Dedifferentiated amniotic fluid mesenchymal stem cell (primary cell): ENCODE measurements at regions not wholly inside any gene's neighbourhood (a gene's known extent, or its start where the extent isn't known, plus 50 kb on each side); places are given as distances from the start of the nearest gene placed in this dataset.
"Not testable (repeated sequence)": the region's sequence is repeated elsewhere in the genome, so short reads cannot be mapped to it uniquely, and the experiment has no call there.

Source experiments
- DNase-seq: peaks from one replicate; pipeline ENCODE4 v3.0.0-alpha.2; 2016; ENCODE audit errors: extremely low spot score

DNA sequence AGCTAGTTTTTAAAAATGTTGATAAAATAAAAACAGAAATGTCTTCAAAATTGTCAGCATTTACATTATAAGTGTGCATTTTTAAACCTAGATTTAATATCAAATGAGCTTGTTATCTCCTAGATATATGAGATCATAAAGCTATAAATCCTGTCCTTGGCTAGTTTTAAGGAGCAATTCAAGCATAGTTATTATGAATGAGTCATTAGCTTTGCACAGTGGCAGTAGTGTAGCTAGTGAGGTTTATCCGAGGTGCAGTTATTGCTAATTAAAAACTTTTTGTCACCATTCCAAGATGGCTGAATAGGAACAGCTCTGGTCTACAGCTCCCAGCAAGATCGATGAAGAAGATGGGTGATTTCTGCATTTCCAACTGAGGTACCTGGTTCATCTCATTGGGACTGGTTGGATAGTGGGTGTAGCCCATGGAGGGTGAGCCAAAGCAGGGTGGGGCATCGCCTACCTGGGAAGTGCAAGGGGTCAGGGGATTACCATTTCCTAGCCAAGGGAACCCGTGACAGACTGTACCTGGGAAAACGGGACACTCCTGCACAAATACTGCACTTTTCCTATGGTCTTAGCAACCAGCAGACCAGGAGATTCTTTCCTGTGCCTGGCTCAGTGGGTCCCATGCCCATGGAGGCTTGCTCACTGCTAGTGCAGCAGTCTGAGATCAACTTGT, 108.8 kb upstream of the SYNCRIP start:
- no peak for DNase-seq

- DNase-seq, result not testable (repeated sequence)
Measured at GRCh38 chr6:85750146-85750545, 107.5 kb upstream of the SYNCRIP start.

GRCh38 chr6:85749236-85749635, 106.5 kb upstream of the SYNCRIP start:
- no peak for DNase-seq

GRCh38 chr6:85747666-85748065, 105.0 kb upstream of the SYNCRIP start:
- DNase-seq, result peak; percentile 65

DNA sequence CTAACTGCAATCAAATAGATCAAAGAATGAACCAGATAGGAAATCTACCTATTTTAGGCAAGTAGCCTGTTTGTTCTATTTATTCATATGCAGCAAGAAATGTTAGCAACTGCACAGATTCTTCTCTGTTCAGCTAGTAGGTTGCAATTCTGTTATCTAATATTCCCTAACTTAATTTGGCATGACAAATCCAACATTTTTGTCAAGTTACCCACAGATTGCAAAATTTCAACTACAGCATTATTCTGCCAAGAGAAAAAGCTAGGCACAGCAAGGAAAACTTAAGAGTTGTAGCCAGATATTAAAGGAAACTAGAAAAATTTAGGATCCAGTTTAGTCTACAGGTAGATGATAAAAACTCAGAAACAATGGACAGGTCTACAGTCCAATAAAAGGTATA, 104.4 kb upstream of the SYNCRIP start:
- peak; percentile 80 for DNase-seq

GRCh38 chr6:85744433-85744970, 101.8 kb upstream of the SYNCRIP start:
- DNase-seq, result no peak

GRCh38 chr6:85726206-85726605, 83.5 kb upstream of the SYNCRIP start:
- no peak for DNase-seq

DNA sequence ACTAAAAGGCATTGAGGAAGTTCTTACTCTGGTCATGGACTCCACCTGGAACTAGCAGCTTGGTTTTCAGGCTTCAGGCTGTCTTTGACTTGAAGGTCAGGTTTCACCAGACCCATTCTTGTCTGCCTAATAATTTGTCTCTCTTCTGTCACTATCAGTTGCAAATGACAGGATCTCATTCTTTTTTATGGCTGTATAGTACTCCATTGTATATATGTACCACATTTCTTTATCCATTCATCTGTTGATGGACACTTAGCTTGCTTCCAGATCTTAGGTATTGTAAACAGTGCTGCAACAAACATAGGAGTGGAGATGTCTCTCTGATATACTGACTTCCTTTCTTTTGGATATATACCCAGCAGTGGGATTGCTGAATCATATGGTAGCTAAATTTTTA, 73.1 kb upstream of the SYNCRIP start:
- no peak for DNase-seq

DNA sequence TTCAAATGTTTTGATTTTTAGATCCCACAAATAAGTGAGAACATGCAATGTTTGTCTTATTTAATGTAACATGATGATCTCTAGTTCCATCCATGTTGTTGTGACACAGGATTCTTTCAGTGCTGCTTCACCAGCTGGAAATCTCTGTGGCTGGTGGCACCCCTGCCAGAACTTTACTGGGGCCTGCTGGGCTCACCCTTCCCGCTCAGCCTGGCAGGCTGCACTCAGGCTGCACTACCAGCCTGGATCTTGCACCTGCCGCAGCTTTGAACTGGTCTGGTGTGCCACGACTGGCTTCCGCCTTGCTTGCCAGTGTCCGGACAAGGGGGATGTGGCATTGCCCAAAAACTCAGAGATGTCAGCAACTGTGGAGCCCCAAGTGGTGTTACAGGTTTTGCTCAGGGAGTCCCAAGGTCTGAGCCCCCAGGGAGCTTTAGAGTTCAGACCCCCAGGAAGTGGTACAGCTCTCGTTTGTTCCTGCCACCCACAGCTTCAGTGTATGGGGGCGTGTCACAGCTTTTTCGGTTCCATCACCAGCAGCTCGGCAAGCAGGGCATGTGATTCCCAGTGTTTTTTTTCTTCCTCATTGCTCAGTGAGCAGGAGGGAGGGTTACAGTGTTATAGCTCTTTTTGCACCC, 72.3 kb upstream of the SYNCRIP start:
- DNase-seq, result no peak

DNA sequence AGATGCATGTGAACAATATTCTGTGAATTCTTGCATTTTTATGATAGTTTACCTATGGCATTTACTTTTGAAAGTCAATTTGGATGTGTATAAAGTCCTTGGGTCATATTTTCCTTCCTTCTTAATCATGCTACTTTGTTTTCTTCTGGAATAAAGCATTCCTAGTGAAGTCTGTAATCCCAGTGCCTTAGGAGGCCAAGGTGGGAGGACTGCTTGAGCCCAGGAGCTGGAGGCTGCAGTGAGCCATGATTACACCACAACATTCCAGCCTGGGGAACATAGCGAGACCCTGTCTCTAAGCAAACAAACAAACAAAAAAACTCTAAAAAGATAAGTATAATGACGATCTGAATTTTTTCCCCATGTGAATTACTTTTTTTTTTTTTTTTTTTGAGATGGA, 69.7 kb upstream of the SYNCRIP start:
- no peak for DNase-seq

DNA sequence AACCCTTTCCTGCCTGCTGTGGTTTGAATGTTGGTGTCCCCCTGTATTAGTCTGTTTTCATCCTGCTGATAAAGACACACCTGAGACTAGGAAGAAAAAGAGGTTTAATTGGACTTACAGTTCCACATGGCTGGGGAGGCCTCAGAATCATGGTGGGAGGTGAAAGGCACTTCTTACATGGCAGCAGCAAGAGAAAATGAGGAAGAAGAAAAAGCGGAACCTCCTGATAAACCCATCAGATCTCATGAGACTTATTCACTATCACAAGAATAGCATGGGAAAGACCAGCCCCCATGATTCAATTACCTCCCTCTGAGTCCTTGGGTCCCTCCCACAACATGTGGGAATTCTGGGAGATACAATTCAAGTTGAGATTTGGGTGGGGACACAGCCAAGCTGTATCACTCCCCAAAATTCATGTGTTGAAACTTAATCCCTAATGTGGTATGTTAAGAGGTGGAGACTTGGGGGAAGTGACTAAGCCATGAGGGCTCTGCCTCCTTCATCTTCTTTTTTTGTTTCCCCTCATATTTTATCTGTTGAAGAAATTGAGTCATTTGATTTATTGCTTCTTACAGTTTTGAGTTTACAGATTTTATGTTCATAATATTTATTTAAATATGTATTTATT, 64.9 kb upstream of the SYNCRIP start:
- DNase-seq, result not testable (repeated sequence)

- DNase-seq, result no peak
Measured at GRCh38 chr6:85706272-85706671, 63.6 kb upstream of the SYNCRIP start.

DNA sequence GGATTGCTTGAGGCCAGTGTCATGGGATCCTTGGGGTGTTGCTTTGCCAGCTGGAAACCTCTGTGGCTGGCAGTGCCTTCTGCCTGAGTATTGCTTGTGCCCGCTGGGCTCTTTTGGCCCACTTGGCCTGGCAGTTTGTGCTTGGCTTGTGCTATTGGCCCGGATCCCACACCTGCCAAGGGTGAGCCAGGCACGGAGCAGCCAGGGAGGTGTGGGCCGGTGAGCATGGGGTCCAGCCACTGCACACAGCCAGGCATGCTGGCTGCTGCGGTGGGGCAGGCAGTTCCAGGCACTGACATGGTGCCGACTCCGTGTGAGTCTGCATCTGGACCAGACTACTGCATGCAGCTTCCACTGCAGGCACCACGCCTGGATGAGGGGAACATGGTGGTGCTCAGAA, 62.5 kb upstream of the SYNCRIP start:
- DNase-seq, result no peak

DNA sequence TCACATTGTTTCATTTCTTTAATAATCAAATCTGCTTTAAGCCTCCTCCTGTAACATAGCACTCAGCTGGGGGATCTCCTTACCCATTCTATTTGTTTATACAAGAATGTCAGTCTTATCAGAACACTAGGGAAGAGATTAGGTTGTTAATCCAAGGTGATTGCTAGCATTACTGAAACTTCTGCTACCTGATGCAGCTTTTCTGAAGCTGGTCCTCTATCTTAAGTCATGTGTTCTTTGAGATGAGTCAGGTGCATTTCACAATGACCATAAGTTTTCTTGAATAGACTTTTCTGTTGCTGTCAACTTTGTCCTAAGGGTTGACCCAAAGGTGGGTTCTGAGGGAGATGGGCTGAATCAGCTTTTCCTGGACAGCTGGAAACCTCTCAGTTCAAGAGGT, 60.7 kb upstream of the SYNCRIP start:
- no peak for DNase-seq
